Limb (tissue), 2 donors: ENCODE measurements at regions not wholly inside any gene's neighbourhood (a gene's known extent, or its start where the extent isn't known, plus 50 kb on each side); places are given as distances from the start of the nearest gene placed in this dataset.

Experiments
- DNase-seq, 2 donors: peaks; one replicate each; pipeline ENCODE4 v3.0.0-alpha.2; 2016; ENCODE audit errors: extremely low spot score in 2 of 2

DNA sequence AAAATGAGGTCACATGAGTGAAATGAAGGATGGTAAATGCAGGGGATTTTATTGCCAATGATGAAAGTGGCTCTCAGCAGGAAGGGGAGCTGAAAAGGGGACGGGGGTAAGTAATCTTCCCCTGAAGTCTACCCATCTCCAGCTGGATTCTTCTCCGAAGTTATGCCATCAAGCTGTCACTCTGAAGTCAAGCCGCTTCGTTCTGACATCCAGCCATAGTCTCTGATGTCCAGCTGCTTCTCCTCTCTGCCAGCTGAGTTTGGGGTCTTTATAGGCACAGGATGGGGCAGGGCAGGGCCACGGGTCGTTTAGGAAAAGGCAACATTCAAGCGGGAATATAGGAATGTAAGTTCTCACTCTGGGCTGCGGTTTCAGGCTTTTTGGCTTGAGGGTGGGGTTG, 181.9 kb upstream of the ANO3 start:
- DNase-seq: peak in 1 of 2 donors; percentile 34

- DNase-seq: no peak
Measured at GRCh38 chr11:26158251-26158650, 173.7 kb upstream of the ANO3 start.

- no peak for DNase-seq
Measured at GRCh38 chr11:26162291-26162690, 169.6 kb upstream of the ANO3 start.

DNA sequence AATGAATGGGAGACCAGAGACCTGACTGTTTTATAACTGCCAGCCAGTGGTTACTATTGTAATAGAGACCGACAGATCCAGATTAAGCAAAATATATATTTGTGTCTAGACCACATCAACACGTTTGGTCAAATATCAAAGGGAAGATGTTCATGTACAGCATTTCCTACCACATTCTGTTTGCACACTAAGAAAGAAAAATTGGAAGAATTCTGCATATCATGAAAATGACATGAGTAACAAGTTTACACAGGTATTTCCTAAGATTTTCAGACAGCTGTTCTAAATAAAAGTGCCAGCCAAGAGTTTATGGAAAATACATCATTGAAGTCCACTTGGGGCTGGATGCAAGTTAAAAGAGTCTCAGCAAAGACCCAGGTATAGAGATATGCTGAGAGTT, 145.5 kb upstream of the ANO3 start:
- no peak for DNase-seq

DNA sequence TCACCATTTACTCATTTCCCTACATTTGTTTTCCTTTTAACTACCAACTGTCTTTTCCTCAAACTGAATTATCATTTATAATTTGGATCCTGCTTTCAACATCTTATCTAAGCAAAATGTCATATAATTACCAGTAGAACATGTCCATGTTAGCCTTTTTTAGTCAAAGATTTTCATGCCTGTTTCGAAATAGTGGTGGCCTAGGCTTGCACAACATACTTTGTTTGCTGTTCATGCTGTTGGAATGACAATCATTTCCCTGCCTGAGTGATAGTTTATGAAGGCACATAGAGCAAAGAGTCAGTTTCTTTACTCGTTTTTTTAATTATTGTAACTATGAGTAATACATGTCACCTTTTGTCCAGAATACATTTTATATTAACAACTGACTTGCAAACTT, 144.3 kb upstream of the ANO3 start:
- no peak for DNase-seq

GRCh38 chr11:26188554-26188953, 143.4 kb upstream of the ANO3 start:
- DNase-seq: no peak

DNA sequence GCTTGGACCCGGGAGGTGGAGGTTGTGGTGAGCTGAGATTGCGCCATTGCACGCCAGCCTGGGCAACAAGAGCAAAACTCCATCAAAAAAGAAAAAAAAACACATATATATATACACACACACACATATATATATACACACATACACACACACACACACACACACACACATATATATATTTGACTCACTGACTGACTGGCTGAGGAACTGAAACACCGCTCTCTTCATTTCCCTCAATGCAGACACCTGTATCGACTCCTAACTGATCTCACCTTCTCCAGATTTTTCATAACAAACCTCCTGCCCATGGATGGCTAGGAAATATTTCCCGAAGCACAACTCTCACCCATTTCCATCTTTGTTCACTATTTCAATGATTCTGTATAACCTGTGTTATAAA, 140.7 kb upstream of the ANO3 start:
- DNase-seq: no peak

DNA sequence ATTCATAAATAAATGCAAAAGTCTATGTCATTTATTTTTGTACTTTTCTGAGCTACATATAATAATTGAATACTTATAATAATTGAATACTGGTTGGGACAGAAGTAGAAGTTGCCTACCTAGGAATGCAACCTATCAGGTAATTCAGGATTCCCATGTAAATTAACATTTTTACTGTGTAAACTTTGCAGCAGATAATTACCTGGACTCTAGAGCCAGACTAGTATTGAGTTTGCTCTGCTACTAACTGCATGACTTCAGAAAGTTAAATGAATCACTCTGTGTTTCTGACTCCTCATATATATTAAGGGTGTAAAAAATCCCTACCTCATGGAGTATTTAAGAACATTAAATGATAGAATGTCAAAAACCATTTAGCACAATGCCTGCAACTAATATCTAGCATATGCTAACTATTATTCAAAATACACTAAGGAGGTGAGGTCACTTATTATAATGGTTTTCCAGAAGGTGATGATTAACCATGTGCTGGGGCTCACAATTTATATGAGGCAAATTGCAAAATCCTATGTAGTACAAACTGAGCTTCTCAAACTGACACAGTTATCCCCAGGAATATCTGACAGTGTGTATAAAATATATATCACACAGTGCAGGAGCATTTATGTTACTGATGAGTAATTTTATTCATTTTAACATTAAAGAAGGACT, 138.1 kb upstream of the ANO3 start:
- DNase-seq: no peak

GRCh38 chr11:26194881-26195280, 137.0 kb upstream of the ANO3 start:
- no peak for DNase-seq

- no peak for DNase-seq
Measured at GRCh38 chr11:26198532-26199096, 133.3 kb upstream of the ANO3 start.

GRCh38 chr11:26199331-26200095, 132.4 kb upstream of the ANO3 start:
- DNase-seq: peak in 1 of 2 donors; percentile 14

- no peak for DNase-seq
Measured at GRCh38 chr11:26201411-26201810, 130.5 kb upstream of the ANO3 start.

GRCh38 chr11:26202754-26203153, 129.2 kb upstream of the ANO3 start:
- DNase-seq: no peak

- no peak for DNase-seq
Measured at GRCh38 chr11:26204101-26204500, 127.8 kb upstream of the ANO3 start.

- no peak for DNase-seq
Measured at GRCh38 chr11:26204839-26205238, 127.1 kb upstream of the ANO3 start.

GRCh38 chr11:26219183-26220117, 112.5 kb upstream of the ANO3 start:
- no peak for DNase-seq

DNA sequence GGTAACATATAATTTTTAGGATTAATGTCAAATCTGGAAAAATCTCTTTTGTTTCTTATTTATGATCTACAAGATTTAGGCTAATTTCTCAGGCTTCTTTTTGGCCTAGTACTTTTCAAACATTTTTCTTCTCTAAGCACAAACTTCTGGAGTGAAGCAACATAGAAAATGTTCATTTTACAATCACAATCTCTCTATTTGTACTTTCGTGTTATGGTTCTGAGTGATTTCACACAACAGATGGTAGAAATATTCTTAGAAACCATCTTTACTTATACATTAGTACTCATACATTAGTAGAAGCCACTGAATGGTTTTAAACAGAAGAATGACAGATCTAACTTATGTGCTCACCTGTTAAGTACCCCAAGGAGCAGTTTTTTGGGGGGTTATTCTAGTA, 106.3 kb upstream of the ANO3 start:
- DNase-seq: no peak

- peak in 1 of 2 donors; percentile 63 for DNase-seq
Measured at GRCh38 chr11:26227301-26227746, 104.6 kb upstream of the ANO3 start.

DNA sequence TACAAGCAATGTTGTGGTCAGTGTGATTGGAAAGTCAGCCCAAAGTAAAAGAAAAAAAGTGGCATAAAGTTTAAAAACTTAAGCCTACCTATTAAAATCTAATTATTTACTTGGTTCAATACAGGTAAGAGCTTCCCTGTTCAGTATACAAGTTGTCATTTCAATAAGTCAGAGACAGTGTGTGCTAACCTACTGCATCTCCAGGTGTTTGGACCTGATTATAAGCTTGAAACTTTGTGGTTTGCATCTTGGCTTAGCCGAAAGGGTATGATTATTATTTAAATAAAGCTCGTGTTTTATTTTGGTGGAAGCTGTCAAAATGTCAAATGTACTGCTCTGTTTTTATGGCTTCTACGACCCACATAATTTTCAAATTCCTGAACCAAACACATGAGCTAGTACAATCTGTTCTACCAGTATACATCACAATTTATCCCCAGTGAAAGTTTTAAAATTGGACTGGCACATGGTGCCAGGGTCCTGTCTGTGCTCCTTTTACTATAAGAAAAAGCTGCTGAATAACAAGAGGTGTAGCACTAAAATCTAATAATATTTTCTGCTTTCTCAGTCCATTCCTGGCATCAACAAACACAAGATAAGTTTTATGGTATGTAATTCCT, 103.9 kb upstream of the ANO3 start:
- DNase-seq: no peak

DNA sequence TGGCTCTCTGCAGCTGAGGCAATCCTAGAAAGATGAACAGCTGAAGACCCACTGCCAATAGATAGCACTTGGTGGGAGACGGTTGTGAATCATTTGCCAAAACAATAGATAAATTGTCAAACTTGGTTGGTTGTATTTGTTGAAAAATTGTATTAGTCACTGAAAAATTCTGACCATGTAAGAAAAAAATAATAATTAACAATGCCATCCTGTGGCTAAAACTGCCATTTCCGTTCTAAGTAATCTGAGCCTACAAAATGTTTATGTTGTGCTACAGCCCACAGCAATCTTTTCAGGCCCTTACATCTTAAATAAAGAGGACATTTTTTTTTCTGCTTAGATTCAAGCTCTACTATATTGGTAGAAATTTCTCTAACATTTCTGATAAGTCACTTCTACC, 103.2 kb upstream of the ANO3 start:
- no peak for DNase-seq

GRCh38 chr11:26229257-26229656, 102.7 kb upstream of the ANO3 start:
- DNase-seq: no peak
